ENCODE measurements at regions not wholly inside any gene's neighbourhood (a gene's known extent, or its start where the extent isn't known, plus 50 kb on each side); places are given as distances from the start of the nearest gene placed in this dataset.

- no peak for DNase-seq
- no peaks in the 10 kb centered on the region for H3K36me3 ChIP-seq
- H3K4me3 ChIP-seq = no peak overlapping the region
- H3K27me3 ChIP-seq (replicated peaks in 1 of 7) = no peaks in the 10 kb centered on the region
- peaks cover 0 to 16% (median 3%) of the 10 kb centered on the region in 8 donors for H3K9me3 ChIP-seq
- intact Hi-C loops (cut with DNase I; ENCODE audit: low total_unique reads) = no loop called here
- 41 to 67% (median 61%) methylated on average over 1 of the region's 1 CpG for WGBS, 5 donors
- H3K27ac ChIP-seq = no peak overlapping the region
- H3K4me1 ChIP-seq = no peaks in the 10 kb centered on the region
- TF ChIP-seq CTCF (IDR thresholded peaks at IDR 0.05 in 8 of 11, conservative IDR thresholded peaks at IDR 0.05 in 3 of 11) (no peak), POLR2AphosphoS5 (IDR thresholded peaks at IDR 0.05) (no peak), POLR2A (IDR thresholded peaks at IDR 0.05) (no peak)
Measured at GRCh38 chr4:89538886-89539285, 231.3 kb upstream of the GPRIN3 start.

- peaks cover 0 to 9% (median under 1%) of the 10 kb centered on the region in 8 donors for H3K9me3 ChIP-seq
- intact Hi-C loops (cut with DNase I; ENCODE audit: low total_unique reads) = no loop called here
- no peak overlapping the region for H3K27ac ChIP-seq
- no peaks in the 10 kb centered on the region for H3K4me1 ChIP-seq
- TF ChIP-seq CTCF (IDR thresholded peaks at IDR 0.05 in 8 of 11, conservative IDR thresholded peaks at IDR 0.05 in 3 of 11) (no peak), POLR2AphosphoS5 (IDR thresholded peaks at IDR 0.05) (no peak), POLR2A (IDR thresholded peaks at IDR 0.05) (no peak)
- no peak overlapping the region for H3K4me3 ChIP-seq
- no peaks in the 10 kb centered on the region for H3K27me3 ChIP-seq (replicated peaks in 1 of 7)
- H3K36me3 ChIP-seq = no peaks in the 10 kb centered on the region
- DNase-seq = no peak
Measured at GRCh38 chr4:89538171-89538570, 230.6 kb upstream of the GPRIN3 start.

- Histone ChIP-seq H3K27ac (no peak overlapping the region), H3K27me3 (replicated peaks in 1 of 7) (no peaks in the 10 kb centered on the region), H3K9me3 (no peaks in the 10 kb centered on the region), H3K36me3 (no peaks in the 10 kb centered on the region), H3K4me1 (no peaks in the 10 kb centered on the region), H3K4me3 (no peak overlapping the region)
- TF ChIP-seq CTCF (IDR thresholded peaks at IDR 0.05 in 8 of 11, conservative IDR thresholded peaks at IDR 0.05 in 3 of 11) (no peak), POLR2AphosphoS5 (IDR thresholded peaks at IDR 0.05) (no peak), POLR2A (IDR thresholded peaks at IDR 0.05) (no peak)
- WGBS, 5 donors = 85 to 95% (median 88%) methylated on average over 1 of the region's 1 CpG
- intact Hi-C loops (cut with DNase I; ENCODE audit: low total_unique reads) = no loop called here
- no peak for DNase-seq
Measured at GRCh38 chr4:89537281-89537680, 229.7 kb upstream of the GPRIN3 start.

- 44 to 80% (median 67%) methylated on average over 3 of the region's 3 CpGs for WGBS, 5 donors
- no peaks in the 10 kb centered on the region for H3K36me3 ChIP-seq
Measured at GRCh38 chr4:89535251-89535650, 227.7 kb upstream of the GPRIN3 start.

More at GRCh38 chr4:89535251-89535650, 227.7 kb upstream of the GPRIN3 start:
- Histone ChIP-seq H3K27ac (no peak overlapping the region), H3K4me1 (no peaks in the 10 kb centered on the region), H3K9me3 (no peaks in the 10 kb centered on the region), H3K4me3 (no peak overlapping the region), H3K27me3 (replicated peaks in 1 of 7) (no peaks in the 10 kb centered on the region)
- intact Hi-C loops (cut with DNase I; ENCODE audit: low total_unique reads) = no loop called here
- TF ChIP-seq CTCF (IDR thresholded peaks at IDR 0.05 in 8 of 11, conservative IDR thresholded peaks at IDR 0.05 in 3 of 11) (no peak), POLR2AphosphoS5 (IDR thresholded peaks at IDR 0.05) (no peak), POLR2A (IDR thresholded peaks at IDR 0.05) (no peak)
- no peak for DNase-seq
